ENCODE measurements at regions not wholly inside any gene's neighbourhood (a gene's known extent, or its start where the extent isn't known, plus 50 kb on each side); places are given as distances from the start of the nearest gene placed in this dataset.

GRCh38 chr10:60677531-60678129 lies 100.6 kb upstream of the CDK1 start:
- TF ChIP-seq CTCF (IDR thresholded peaks at IDR 0.05): no peak
- no peak for TF ChIP-seq EP300 (IDR thresholded peaks at IDR 0.05)
- TF ChIP-seq POLR2AphosphoS5 (IDR thresholded peaks at IDR 0.05): no peak
- no peak overlapping the region for H3K27ac ChIP-seq (replicated peaks in 1 of 4)
- no peaks in the 10 kb centered on the region for H3K27me3 ChIP-seq
- peaks cover 0 to 6% (median 2%) of the 10 kb centered on the region in 4 donors for H3K9me3 ChIP-seq
- H3K36me3 ChIP-seq: no peaks in the 10 kb centered on the region
- H3K4me1 ChIP-seq: no peaks in the 10 kb centered on the region
- 83% methylated on average over 4 of the region's 4 CpGs for WGBS
- intact Hi-C loops (cut with DNase I): no loop called here
- DNase-seq (ENCODE audit: extremely low spot score): no peak
- no peak overlapping the region for H3K4me3 ChIP-seq

- intact Hi-C loops (cut with DNase I): no loop called here
- peaks cover 0 to 17% (median 11%) of the 10 kb centered on the region in 4 donors for H3K9me3 ChIP-seq
- no peak for DNase-seq (ENCODE audit: extremely low spot score)
- no peaks in the 10 kb centered on the region for H3K36me3 ChIP-seq
- TF ChIP-seq EP300 (IDR thresholded peaks at IDR 0.05) (no peak), CTCF (IDR thresholded peaks at IDR 0.05) (no peak), POLR2A (IDR thresholded peaks at IDR 0.05; ENCODE audit: low read depth) (no peak), POLR2AphosphoS5 (IDR thresholded peaks at IDR 0.05) (no peak)
- no peak overlapping the region for H3K27ac ChIP-seq (replicated peaks in 1 of 4)
- no peaks in the 10 kb centered on the region for H3K4me1 ChIP-seq
- no peak overlapping the region for H3K4me3 ChIP-seq
- H3K27me3 ChIP-seq: no peaks in the 10 kb centered on the region
Measured at GRCh38 chr10:60675236-60675635, 103.0 kb upstream of the CDK1 start.

- intact Hi-C loops (cut with DNase I): no loop called here
- Histone ChIP-seq H3K9me3 (peaks cover 0 to 11% (median 9%) of the 10 kb centered on the region in 4 donors), H3K27me3 (no peaks in the 10 kb centered on the region), H3K36me3 (no peaks in the 10 kb centered on the region), H3K4me1 (no peaks in the 10 kb centered on the region), H3K4me3 (no peak overlapping the region), H3K27ac (replicated peaks in 1 of 4) (no peak overlapping the region)
- DNase-seq (ENCODE audit: extremely low spot score): no peak
- 96% methylated on average over 1 of the region's 1 CpG for WGBS
- TF ChIP-seq CTCF (IDR thresholded peaks at IDR 0.05): no peak
- no peak for TF ChIP-seq POLR2AphosphoS5 (IDR thresholded peaks at IDR 0.05)
- TF ChIP-seq EP300 (IDR thresholded peaks at IDR 0.05): no peak
- TF ChIP-seq POLR2A (IDR thresholded peaks at IDR 0.05; ENCODE audit: low read depth): no peak
Measured at GRCh38 chr10:60669501-60669900, 108.8 kb upstream of the CDK1 start.

GRCh38 chr10:60666221-60666620 lies 112.1 kb upstream of the CDK1 start:
- Histone ChIP-seq H3K9me3 (peaks cover 0 to under 1% (median 0%) of the 10 kb centered on the region in 4 donors), H3K36me3 (no peaks in the 10 kb centered on the region), H3K27me3 (no peaks in the 10 kb centered on the region), H3K27ac (replicated peaks in 1 of 4) (no peak overlapping the region), H3K4me1 (no peaks in the 10 kb centered on the region), H3K4me3 (no peak overlapping the region)
- no peak for DNase-seq (ENCODE audit: extremely low spot score)
- 56% methylated on average over 2 of the region's 2 CpGs for WGBS
- intact Hi-C loops (cut with DNase I): no loop called here
- TF ChIP-seq CTCF (IDR thresholded peaks at IDR 0.05) (no peak), EP300 (IDR thresholded peaks at IDR 0.05) (no peak), POLR2A (IDR thresholded peaks at IDR 0.05; ENCODE audit: low read depth) (no peak), POLR2AphosphoS5 (IDR thresholded peaks at IDR 0.05) (no peak)

- no peaks in the 10 kb centered on the region for H3K27me3 ChIP-seq
- H3K4me1 ChIP-seq: no peaks in the 10 kb centered on the region
- intact Hi-C loops (cut with DNase I): no loop called here
- no peak for TF ChIP-seq POLR2A (IDR thresholded peaks at IDR 0.05; ENCODE audit: low read depth)
- TF ChIP-seq POLR2AphosphoS5 (IDR thresholded peaks at IDR 0.05): no peak
- no peak for TF ChIP-seq CTCF (IDR thresholded peaks at IDR 0.05)
- no peak for TF ChIP-seq EP300 (IDR thresholded peaks at IDR 0.05)
- 63% methylated on average over 4 of the region's 4 CpGs for WGBS
- no peak overlapping the region for H3K27ac ChIP-seq (replicated peaks in 1 of 4)
- H3K9me3 ChIP-seq: no peaks in the 10 kb centered on the region
- no peak for DNase-seq (ENCODE audit: extremely low spot score)
- H3K36me3 ChIP-seq: no peaks in the 10 kb centered on the region
- no peak overlapping the region for H3K4me3 ChIP-seq
Measured at GRCh38 chr10:60664859-60665258, 113.4 kb upstream of the CDK1 start.

All from esophagus muscularis mucosa (tissue), 4 donors.